Trophoblast cell (in vitro differentiated cells and primary cell): ENCODE measurements at regions not wholly inside any gene's neighbourhood (a gene's known extent, or its start where the extent isn't known, plus 50 kb on each side); places are given as distances from the start of the nearest gene placed in this dataset.

Experiments used
- DNase-seq, 2 donors: peaks; one replicate each; pipeline ENCODE4 v3.0.0-alpha.2; 2016
- H2AFZ ChIP-seq: 2 replicates; pipeline ENCODE4 v1.6.1; 2013; ENCODE audit warnings: low read length, moderate library complexity, mild to moderate bottlenecking; ENCODE audit not compliant: insufficient read depth, poor library complexity
- H2AK5ac ChIP-seq: 2 replicates; pipeline ENCODE4 v1.6.1; 2013; ENCODE audit warnings: mild to moderate bottlenecking, low read length
- H2BK120ac ChIP-seq: 2 replicates; pipeline ENCODE4 v1.6.1; 2013; ENCODE audit warnings: low read length, mild to moderate bottlenecking, moderate library complexity; ENCODE audit not compliant: insufficient read depth, poor library complexity
- H2BK12ac ChIP-seq: 2 replicates; pipeline ENCODE4 v1.6.1; 2013; ENCODE audit warnings: mild to moderate bottlenecking, low read length, moderate library complexity
- H2BK5ac ChIP-seq: 2 replicates; pipeline ENCODE4 v1.6.1; 2013; ENCODE audit warnings: low read length, low read depth, moderate library complexity, mild to moderate bottlenecking; ENCODE audit not compliant: poor library complexity
- H3K14ac ChIP-seq: 2 replicates; pipeline ENCODE4 v1.6.1; 2013; ENCODE audit warnings: mild to moderate bottlenecking, low read length
- H3K18ac ChIP-seq: 2 replicates; pipeline ENCODE4 v1.6.1; 2013; ENCODE audit warnings: mild to moderate bottlenecking, low read length
- H3K23ac ChIP-seq: 2 replicates; pipeline ENCODE4 v1.6.1; 2013; ENCODE audit warnings: low read length
- H3K27ac ChIP-seq: 2 replicates; pipeline ENCODE4 v1.5.1; 2013; ENCODE audit warnings: low read depth, mild to moderate bottlenecking, inconsistent platforms, low read length, moderate library complexity
- H3K27me3 ChIP-seq: 2 replicates; pipeline ENCODE4 v1.6.1; 2013; ENCODE audit warnings: inconsistent platforms, mild to moderate bottlenecking, low read length, moderate library complexity; ENCODE audit not compliant: insufficient read depth
- H3K36me3 ChIP-seq, 2 experiments: 1 replicate in 1 of 2; 2 replicates in 1 of 2; pipeline ENCODE4 v1.6.1; 2013; ENCODE audit warnings: low read length in 2 of 2, mild to moderate bottlenecking in 2 of 2, moderate library complexity in 1 of 2; ENCODE audit not compliant: insufficient read depth in 2 of 2, control insufficient read depth in 1 of 2
- H3K4ac ChIP-seq: 2 replicates; pipeline ENCODE4 v1.6.1; 2013; ENCODE audit warnings: low read depth, mild to moderate bottlenecking, low read length, moderate library complexity
- H3K4me1 ChIP-seq, 2 experiments: 1 replicate in 1 of 2; 2 replicates in 1 of 2; pipeline ENCODE4 v1.6.1; 2013; ENCODE audit warnings: low read length in 2 of 2, mild to moderate bottlenecking in 2 of 2, moderate library complexity in 1 of 2; ENCODE audit not compliant: insufficient read depth in 2 of 2, control insufficient read depth in 1 of 2
- H3K4me2 ChIP-seq: 2 replicates; pipeline ENCODE4 v1.6.1; 2013; ENCODE audit warnings: inconsistent platforms, mild to moderate bottlenecking, low read length, moderate library complexity
- H3K4me3 ChIP-seq: 2 replicates; pipeline ENCODE4 v1.5.1; 2013; ENCODE audit warnings: mild to moderate bottlenecking, low read depth, low read length, inconsistent platforms
- H3K79me1 ChIP-seq: one replicate; pipeline ENCODE4 v1.6.1; 2013; ENCODE audit warnings: low read length
- H3K79me2 ChIP-seq: 2 replicates; pipeline ENCODE4 v1.6.1; 2013; ENCODE audit warnings: low read length, mild to moderate bottlenecking; ENCODE audit not compliant: control insufficient read depth, insufficient read depth, poor library complexity
- H3K9ac ChIP-seq: 2 replicates; pipeline ENCODE4 v1.6.1; 2013; ENCODE audit warnings: mild to moderate bottlenecking, low read length
- H3K9me3 ChIP-seq: 2 replicates; pipeline ENCODE4 v1.6.1; 2013; ENCODE audit warnings: low read depth, mild to moderate bottlenecking, control low read depth, inconsistent platforms, low read length; ENCODE audit not compliant: insufficient read depth
- H4K12ac ChIP-seq: 2 replicates; pipeline ENCODE4 v1.6.1; 2013; ENCODE audit warnings: low read depth, mild to moderate bottlenecking, low read length, moderate library complexity
- H4K8ac ChIP-seq: 2 replicates; pipeline ENCODE4 v1.6.1; 2013; ENCODE audit warnings: low read depth, mild to moderate bottlenecking, low read length, moderate library complexity
- H4K91ac ChIP-seq: one replicate; pipeline ENCODE4 v1.6.1; 2013; ENCODE audit warnings: low read depth, mild to moderate bottlenecking, low read length, moderate library complexity
- WGBS: extraction: QIAGEN DNeasy Blood & Tissue Kit; methylation state at CpG from one replicate; pipeline ENCODE4 v1.1.7; 2013; ENCODE audit warnings: missing lambda C conversion rate; ENCODE audit not compliant: insufficient read length, insufficient coverage; ENCODE audit errors: extremely low coverage; 5-methylcytosine and 5-hydroxymethylcytosine counted together

GRCh38 chr4:104352211-104352610 lies 142.5 kb downstream of the CXXC4 start:
- Histone ChIP-seq H3K27me3 (no peaks in the 10 kb centered on the region), H4K12ac (peak overlapping the region; percentile 31), H3K23ac (no peak overlapping the region), H2BK5ac (no peak overlapping the region), H4K91ac (no peak overlapping the region), H2BK12ac (no peak overlapping the region), H3K36me3 (peaks cover 0 to 1% of the 10 kb centered on the region in 2 experiments), H2AFZ (no peak overlapping the region), H3K4me3 (no peak overlapping the region), H3K4me2 (no peak overlapping the region), H2BK120ac (no peak overlapping the region), H3K9ac (no peak overlapping the region), H3K27ac (no peak overlapping the region), H3K4me1 (peaks cover 4 to 10% of the 10 kb centered on the region in 2 experiments), H3K18ac (no peak overlapping the region), H4K8ac (no peak overlapping the region), H3K9me3 (no peaks in the 10 kb centered on the region), H3K79me2 (no peaks in the 10 kb centered on the region), H3K14ac (no peak overlapping the region), H3K4ac (no peak overlapping the region), H2AK5ac (no peak overlapping the region), H3K79me1 (no peaks in the 10 kb centered on the region)
- DNase-seq: no peak
- no CpG with 5 or more reads among the region's 2 CpGs for WGBS

DNA sequence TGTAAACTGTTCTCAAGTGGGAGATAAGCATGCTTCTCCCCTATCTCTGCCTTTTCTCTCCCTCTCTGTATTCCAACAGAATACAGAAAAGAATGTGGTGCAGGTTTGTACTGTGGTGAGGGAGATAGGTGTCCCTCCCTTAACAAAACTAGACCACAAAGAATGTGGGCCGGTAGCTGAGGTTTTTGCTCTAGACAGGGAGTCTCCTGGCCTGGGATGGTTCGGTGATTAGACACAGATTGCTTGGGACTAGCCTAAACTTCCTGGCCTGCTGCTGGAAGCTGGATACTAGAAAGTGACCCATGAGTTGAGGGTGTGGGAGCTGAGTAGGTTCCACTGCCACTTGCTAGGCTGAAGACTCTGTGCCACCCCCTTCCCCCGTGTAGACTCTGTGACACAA lies 143.0 kb downstream of the CXXC4 start:
- Histone ChIP-seq H3K4me3 (no peak overlapping the region), H2BK5ac (no peak overlapping the region), H3K27me3 (no peaks in the 10 kb centered on the region), H4K91ac (no peak overlapping the region), H3K79me1 (no peaks in the 10 kb centered on the region), H3K27ac (no peak overlapping the region), H3K79me2 (no peaks in the 10 kb centered on the region), H3K36me3 (peaks cover 0 to 1% of the 10 kb centered on the region in 2 experiments), H3K9me3 (no peaks in the 10 kb centered on the region), H4K8ac (no peak overlapping the region), H3K14ac (no peak overlapping the region), H4K12ac (no peak overlapping the region), H2BK120ac (no peak overlapping the region), H3K4me1 (peaks cover 4 to 10% of the 10 kb centered on the region in 2 experiments), H3K4me2 (no peak overlapping the region), H2AFZ (no peak overlapping the region), H2BK12ac (no peak overlapping the region), H3K4ac (no peak overlapping the region), H3K18ac (no peak overlapping the region), H3K23ac (no peak overlapping the region), H2AK5ac (no peak overlapping the region), H3K9ac (no peak overlapping the region)
- DNase-seq: peak in 1 of 2 donors; percentile 1
- WGBS: no CpG with 5 or more reads among the region's 3 CpGs

DNA sequence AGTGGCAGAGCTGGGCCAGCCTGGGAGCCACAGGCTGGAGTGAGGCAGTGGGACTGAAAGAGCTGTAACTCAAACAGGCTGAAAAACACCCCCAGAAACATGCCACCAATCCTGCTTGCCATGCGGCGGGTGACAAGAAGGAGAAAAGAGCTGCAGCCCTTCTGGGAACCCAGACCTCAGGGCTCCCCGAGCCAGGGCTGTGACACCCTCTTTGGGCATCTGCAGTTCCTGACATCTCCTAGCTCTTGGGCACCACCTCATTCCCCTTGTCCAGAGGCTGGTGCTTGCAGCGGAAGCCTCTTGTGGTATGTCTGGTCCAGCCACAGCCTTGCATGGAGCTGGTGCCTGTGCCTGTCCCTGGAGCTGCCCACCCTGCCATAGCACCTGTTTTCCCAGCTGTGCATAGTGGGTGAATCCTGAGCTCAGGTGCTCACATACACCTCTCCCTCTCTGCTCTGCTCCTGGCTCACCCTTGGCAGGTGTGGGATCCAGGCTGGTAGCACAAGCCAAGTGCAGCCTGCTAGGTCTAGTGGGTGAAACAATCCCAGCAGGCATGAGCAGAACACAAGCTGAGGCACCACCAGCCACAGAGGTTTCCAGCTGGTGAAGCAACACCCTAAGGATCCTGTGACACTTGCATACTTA lies 149.0 kb downstream of the CXXC4 start:
- no CpG with 5 or more reads among the region's 4 CpGs for WGBS
- H4K91ac ChIP-seq: no peak overlapping the region
- peaks cover 6% of the 10 kb centered on the region for H3K9me3 ChIP-seq
- no peaks in the 10 kb centered on the region for H3K27me3 ChIP-seq
- H3K79me1 ChIP-seq: no peaks in the 10 kb centered on the region
- H3K79me2 ChIP-seq: no peaks in the 10 kb centered on the region
- H3K36me3 ChIP-seq: no peaks in the 10 kb centered on the region
- no peak overlapping the region for H3K4ac ChIP-seq
- no peak overlapping the region for H3K23ac ChIP-seq
- no peak overlapping the region for H3K14ac ChIP-seq
- no peak overlapping the region for H2BK120ac ChIP-seq
- no peak overlapping the region for H2BK12ac ChIP-seq
- DNase-seq: no peak
- H2AK5ac ChIP-seq: no peak overlapping the region
- H3K9ac ChIP-seq: no peak overlapping the region
- H3K18ac ChIP-seq: no peak overlapping the region
- H3K27ac ChIP-seq: no peak overlapping the region
- H3K4me3 ChIP-seq: no peak overlapping the region
- H3K4me1 ChIP-seq: no peaks in the 10 kb centered on the region
- no peak overlapping the region for H2AFZ ChIP-seq
- no peak overlapping the region for H4K12ac ChIP-seq
- H4K8ac ChIP-seq: no peak overlapping the region
- H3K4me2 ChIP-seq: no peak overlapping the region
- H2BK5ac ChIP-seq: no peak overlapping the region

GRCh38 chr4:104344342-104344980 lies 150.2 kb downstream of the CXXC4 start:
- Histone ChIP-seq H3K9ac (no peak overlapping the region), H3K4me1 (no peaks in the 10 kb centered on the region), H2AK5ac (no peak overlapping the region), H3K4ac (no peak overlapping the region), H3K27ac (no peak overlapping the region), H4K12ac (no peak overlapping the region), H3K79me2 (no peaks in the 10 kb centered on the region), H3K36me3 (no peaks in the 10 kb centered on the region), H4K91ac (no peak overlapping the region), H2BK5ac (no peak overlapping the region), H3K14ac (no peak overlapping the region), H4K8ac (no peak overlapping the region), H3K4me2 (no peak overlapping the region), H2BK120ac (no peak overlapping the region), H3K4me3 (no peak overlapping the region), H3K18ac (no peak overlapping the region), H2AFZ (no peak overlapping the region), H3K9me3 (peaks cover 6% of the 10 kb centered on the region), H3K79me1 (no peaks in the 10 kb centered on the region), H3K23ac (no peak overlapping the region), H3K27me3 (no peaks in the 10 kb centered on the region), H2BK12ac (no peak overlapping the region)
- DNase-seq: no peak
- WGBS: no CpG with 5 or more reads among the region's 11 CpGs
